GM23338 (cell line): ENCODE measurements at regions not wholly inside any gene's neighbourhood (a gene's known extent, or its start where the extent isn't known, plus 50 kb on each side); places are given as distances from the start of the nearest gene placed in this dataset.

Source experiments
- ATAC-seq: fragments of 200-7000 bp; cut with Tn5 transposase; 3 replicates; pipeline ENCODE4 v1.9.1; 2020
- DNase-seq: peaks from one replicate; pipeline ENCODE4 v3.0.0-alpha.2; 2015; ENCODE audit warnings: low spot score
- H2AFZ ChIP-seq: fragments of 200-600 bp; sonication (generic); 2 replicates; pipeline ENCODE4 v1.8.0; 2016; ENCODE audit warnings: antibody characterized with exemption, mild to moderate bottlenecking, moderate library complexity
- H3F3A ChIP-seq: fragments of 200-600 bp; sonication (generic); replicated peaks from 2 replicates; pipeline ENCODE4 v1.8.0; 2017; ENCODE audit warnings: antibody characterized with exemption, mixed run types, low read depth
- H3K27ac ChIP-seq: fragments of 200-600 bp; sonication (generic); 2 replicates; pipeline ENCODE4 v1.6.1; 2016; ENCODE audit warnings: low read depth
- H3K27me3 ChIP-seq: fragments of 200-600 bp; sonication (generic); 2 replicates; pipeline ENCODE4 v1.8.0; 2016; ENCODE audit warnings: mild to moderate bottlenecking, mixed run types, moderate library complexity; ENCODE audit not compliant: insufficient read depth
- H3K36me3 ChIP-seq: fragments of 200-600 bp; sonication (generic); 2 replicates; pipeline ENCODE4 v1.8.0; 2016; ENCODE audit warnings: mild to moderate bottlenecking; ENCODE audit not compliant: insufficient read depth
- H3K4me1 ChIP-seq: fragments of 200-600 bp; sonication (generic); 2 replicates; pipeline ENCODE4 v1.8.0; 2016; ENCODE audit warnings: mild to moderate bottlenecking, moderate library complexity; ENCODE audit not compliant: insufficient read depth
- H3K4me2 ChIP-seq: fragments of 200-600 bp; sonication (generic); 2 replicates; pipeline ENCODE4 v1.7.1; 2017; ENCODE audit warnings: mixed run types
- H3K4me3 ChIP-seq: fragments of 200-600 bp; sonication (generic); 2 replicates; pipeline ENCODE4 v1.6.1; 2016; ENCODE audit warnings: mixed run types
- H3K79me2 ChIP-seq: fragments of 200-600 bp; sonication (generic); replicated peaks from 2 replicates; pipeline ENCODE4 v1.8.0; 2017; ENCODE audit warnings: mild to moderate bottlenecking; ENCODE audit not compliant: insufficient read depth
- H3K9me2 ChIP-seq: fragments of 200-600 bp; sonication (generic); 2 replicates; pipeline ENCODE4 v1.8.0; 2017; ENCODE audit not compliant: insufficient read depth
- H4K20me1 ChIP-seq: fragments of 200-600 bp; sonication (generic); replicated peaks from 2 replicates; pipeline ENCODE4 v1.8.0; 2017; ENCODE audit warnings: mild to moderate bottlenecking; ENCODE audit not compliant: insufficient read depth
- H3K27ac Mint-ChIP-seq: 2 replicates; pipeline ENCODE4 v1.8.0; 2020; ENCODE audit warnings: inconsistent platforms, mild to moderate bottlenecking, moderate library complexity, mixed read lengths
- H3K27me3 Mint-ChIP-seq: 3 replicates; pipeline ENCODE4 v1.8.0; 2022; ENCODE audit warnings: low read depth, mild to moderate bottlenecking, moderate library complexity, mixed read lengths, inconsistent platforms; ENCODE audit not compliant: insufficient read depth, poor library complexity
- H3K36me3 Mint-ChIP-seq: 3 replicates; pipeline ENCODE4 v1.8.0; 2021; ENCODE audit warnings: low read depth, mild to moderate bottlenecking, inconsistent platforms, moderate library complexity, mixed read lengths
- H3K4me1 Mint-ChIP-seq: 3 replicates; pipeline ENCODE4 v1.8.0; 2020; ENCODE audit warnings: mild to moderate bottlenecking, inconsistent platforms, mixed read lengths
- H3K4me3 Mint-ChIP-seq: 3 replicates; pipeline ENCODE4 v1.8.0; 2021; ENCODE audit warnings: moderate library complexity, mild to moderate bottlenecking, inconsistent platforms, mixed read lengths
- H3K9me3 Mint-ChIP-seq: 3 replicates; pipeline ENCODE4 v1.8.0; 2020; ENCODE audit warnings: moderate library complexity, mild to moderate bottlenecking, inconsistent platforms, mixed read lengths
- EZH2 ChIP-seq: fragments of 200-600 bp; sonication (generic); IDR thresholded peaks from one replicate; pipeline ENCODE4 v1.8.0; 2017; ENCODE audit warnings: antibody characterized with exemption, mild to moderate bottlenecking, low read depth; ENCODE audit not compliant: unreplicated experiment
- JUNB ChIP-seq: IDR thresholded peaks from one replicate; pipeline ENCODE4 v1.6.1; 2016; ENCODE audit warnings: antibody characterized with exemption; ENCODE audit not compliant: unreplicated experiment
- NANOG ChIP-seq: IDR thresholded peaks from 2 replicates; pipeline ENCODE4 v1.6.1; 2016; ENCODE audit warnings: antibody characterized with exemption, borderline replicate concordance
- POLR2AphosphoS5 ChIP-seq: IDR thresholded peaks from 2 replicates; pipeline ENCODE4 v1.6.1; 2016; ENCODE audit warnings: antibody characterized with exemption, low read depth
- STAT1 ChIP-seq: IDR thresholded peaks from one replicate; pipeline ENCODE4 v1.6.1; 2016; ENCODE audit warnings: antibody characterized with exemption; ENCODE audit not compliant: unreplicated experiment
- ZNF331 ChIP-seq: fragments of 250-450 bp; sonication (Bioruptor Pico); IDR thresholded peaks from 2 replicates; pipeline ENCODE4 v1.5.0; 2020; ENCODE audit warnings: low read depth, mild to moderate bottlenecking, moderate library complexity
- TF ChIP-seq, protein P1 (sequence below): fragments of 250-450 bp; sonication (Bioruptor Pico); IDR thresholded peaks from 2 replicates; pipeline ENCODE4 v1.5.0; 2020; ENCODE audit warnings: mild to moderate bottlenecking, moderate library complexity
- TF ChIP-seq, protein P2 (sequence below), 2 experiments: fragments of 200-600 bp in 1 of 2; sonication (generic) in 1 of 2; conservative IDR thresholded peaks; 2 replicates each; pipeline versions ENCODE4 v1.5.1 to v1.6.1; 2016 to 2017; ENCODE audit warnings: antibody characterized with exemption in 2 of 2, low read depth in 2 of 2, mild to moderate bottlenecking in 2 of 2, moderate library complexity in 1 of 2
- TF ChIP-seq, protein P3 (sequence below): IDR thresholded peaks from 2 replicates; pipeline ENCODE4 v1.6.1; 2016; ENCODE audit warnings: antibody characterized with exemption

DNA sequence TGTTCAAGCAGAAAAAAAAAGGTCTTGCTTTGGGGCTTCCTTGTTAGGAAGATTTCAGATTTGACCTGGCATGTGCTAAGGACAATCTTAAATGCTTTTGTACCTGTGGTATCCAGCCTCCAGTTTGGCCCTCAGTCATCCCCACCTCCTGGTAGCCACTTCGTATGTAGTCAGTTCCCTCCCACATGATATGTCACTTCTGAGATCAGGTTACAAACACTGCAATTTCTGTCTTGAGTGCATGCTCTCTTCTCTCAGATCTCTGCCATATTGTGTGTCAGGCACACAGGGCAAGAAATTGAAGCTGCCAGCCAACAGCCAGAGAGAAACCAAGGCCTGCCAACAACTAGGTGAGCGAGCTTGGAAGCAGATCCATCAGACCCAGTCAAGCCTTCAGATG, 60.3 kb upstream of the STARD13 start (continued):
- TF ChIP-seq, protein P1, sequence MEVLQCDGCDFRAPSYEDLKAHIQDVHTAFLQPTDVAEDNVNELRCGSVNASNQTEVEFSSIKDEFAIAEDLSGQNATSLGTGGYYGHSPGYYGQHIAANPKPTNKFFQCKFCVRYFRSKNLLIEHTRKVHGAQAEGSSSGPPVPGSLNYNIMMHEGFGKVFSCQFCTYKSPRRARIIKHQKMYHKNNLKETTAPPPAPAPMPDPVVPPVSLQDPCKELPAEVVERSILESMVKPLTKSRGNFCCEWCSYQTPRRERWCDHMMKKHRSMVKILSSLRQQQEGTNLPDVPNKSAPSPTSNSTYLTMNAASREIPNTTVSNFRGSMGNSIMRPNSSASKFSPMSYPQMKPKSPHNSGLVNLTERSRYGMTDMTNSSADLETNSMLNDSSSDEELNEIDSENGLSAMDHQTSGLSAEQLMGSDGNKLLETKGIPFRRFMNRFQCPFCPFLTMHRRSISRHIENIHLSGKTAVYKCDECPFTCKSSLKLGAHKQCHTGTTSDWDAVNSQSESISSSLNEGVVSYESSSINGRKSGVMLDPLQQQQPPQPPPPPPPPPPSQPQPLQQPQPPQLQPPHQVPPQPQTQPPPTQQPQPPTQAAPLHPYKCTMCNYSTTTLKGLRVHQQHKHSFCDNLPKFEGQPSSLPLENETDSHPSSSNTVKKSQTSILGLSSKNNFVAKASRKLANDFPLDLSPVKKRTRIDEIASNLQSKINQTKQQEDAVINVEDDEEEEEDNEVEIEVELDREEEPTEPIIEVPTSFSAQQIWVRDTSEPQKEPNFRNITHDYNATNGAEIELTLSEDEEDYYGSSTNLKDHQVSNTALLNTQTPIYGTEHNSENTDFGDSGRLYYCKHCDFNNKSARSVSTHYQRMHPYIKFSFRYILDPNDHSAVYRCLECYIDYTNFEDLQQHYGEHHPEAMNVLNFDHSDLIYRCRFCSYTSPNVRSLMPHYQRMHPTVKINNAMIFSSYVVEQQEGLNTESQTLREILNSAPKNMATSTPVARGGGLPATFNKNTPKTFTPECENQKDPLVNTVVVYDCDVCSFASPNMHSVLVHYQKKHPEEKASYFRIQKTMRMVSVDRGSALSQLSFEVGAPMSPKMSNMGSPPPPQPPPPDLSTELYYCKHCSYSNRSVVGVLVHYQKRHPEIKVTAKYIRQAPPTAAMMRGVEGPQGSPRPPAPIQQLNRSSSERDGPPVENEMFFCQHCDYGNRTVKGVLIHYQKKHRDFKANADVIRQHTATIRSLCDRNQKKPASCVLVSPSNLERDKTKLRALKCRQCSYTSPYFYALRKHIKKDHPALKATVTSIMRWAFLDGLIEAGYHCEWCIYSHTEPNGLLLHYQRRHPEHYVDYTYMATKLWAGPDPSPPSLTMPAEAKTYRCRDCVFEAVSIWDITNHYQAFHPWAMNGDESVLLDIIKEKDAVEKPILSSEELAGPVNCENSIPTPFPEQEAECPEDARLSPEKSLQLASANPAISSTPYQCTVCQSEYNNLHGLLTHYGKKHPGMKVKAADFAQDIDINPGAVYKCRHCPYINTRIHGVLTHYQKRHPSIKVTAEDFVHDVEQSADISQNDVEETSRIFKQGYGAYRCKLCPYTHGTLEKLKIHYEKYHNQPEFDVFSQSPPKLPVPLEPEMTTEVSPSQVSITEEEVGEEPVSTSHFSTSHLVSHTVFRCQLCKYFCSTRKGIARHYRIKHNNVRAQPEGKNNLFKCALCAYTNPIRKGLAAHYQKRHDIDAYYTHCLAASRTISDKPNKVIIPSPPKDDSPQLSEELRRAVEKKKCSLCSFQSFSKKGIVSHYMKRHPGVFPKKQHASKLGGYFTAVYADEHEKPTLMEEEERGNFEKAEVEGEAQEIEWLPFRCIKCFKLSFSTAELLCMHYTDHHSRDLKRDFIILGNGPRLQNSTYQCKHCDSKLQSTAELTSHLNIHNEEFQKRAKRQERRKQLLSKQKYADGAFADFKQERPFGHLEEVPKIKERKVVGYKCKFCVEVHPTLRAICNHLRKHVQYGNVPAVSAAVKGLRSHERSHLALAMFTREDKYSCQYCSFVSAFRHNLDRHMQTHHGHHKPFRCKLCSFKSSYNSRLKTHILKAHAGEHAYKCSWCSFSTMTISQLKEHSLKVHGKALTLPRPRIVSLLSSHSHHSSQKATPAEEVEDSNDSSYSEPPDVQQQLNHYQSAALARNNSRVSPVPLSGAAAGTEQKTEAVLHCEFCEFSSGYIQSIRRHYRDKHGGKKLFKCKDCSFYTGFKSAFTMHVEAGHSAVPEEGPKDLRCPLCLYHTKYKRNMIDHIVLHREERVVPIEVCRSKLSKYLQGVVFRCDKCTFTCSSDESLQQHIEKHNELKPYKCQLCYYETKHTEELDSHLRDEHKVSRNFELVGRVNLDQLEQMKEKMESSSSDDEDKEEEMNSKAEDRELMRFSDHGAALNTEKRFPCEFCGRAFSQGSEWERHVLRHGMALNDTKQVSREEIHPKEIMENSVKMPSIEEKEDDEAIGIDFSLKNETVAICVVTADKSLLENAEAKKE (CRISPR knock-in tag) = no peak
- TF ChIP-seq POLR2AphosphoS5 (no peak), EZH2 (no peak), STAT1 (no peak)
- TF ChIP-seq, protein P2, sequence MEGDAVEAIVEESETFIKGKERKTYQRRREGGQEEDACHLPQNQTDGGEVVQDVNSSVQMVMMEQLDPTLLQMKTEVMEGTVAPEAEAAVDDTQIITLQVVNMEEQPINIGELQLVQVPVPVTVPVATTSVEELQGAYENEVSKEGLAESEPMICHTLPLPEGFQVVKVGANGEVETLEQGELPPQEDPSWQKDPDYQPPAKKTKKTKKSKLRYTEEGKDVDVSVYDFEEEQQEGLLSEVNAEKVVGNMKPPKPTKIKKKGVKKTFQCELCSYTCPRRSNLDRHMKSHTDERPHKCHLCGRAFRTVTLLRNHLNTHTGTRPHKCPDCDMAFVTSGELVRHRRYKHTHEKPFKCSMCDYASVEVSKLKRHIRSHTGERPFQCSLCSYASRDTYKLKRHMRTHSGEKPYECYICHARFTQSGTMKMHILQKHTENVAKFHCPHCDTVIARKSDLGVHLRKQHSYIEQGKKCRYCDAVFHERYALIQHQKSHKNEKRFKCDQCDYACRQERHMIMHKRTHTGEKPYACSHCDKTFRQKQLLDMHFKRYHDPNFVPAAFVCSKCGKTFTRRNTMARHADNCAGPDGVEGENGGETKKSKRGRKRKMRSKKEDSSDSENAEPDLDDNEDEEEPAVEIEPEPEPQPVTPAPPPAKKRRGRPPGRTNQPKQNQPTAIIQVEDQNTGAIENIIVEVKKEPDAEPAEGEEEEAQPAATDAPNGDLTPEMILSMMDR (conservative IDR thresholded peaks at IDR 0.05; ENCODE audit: low read depth in 2 of 2) = no peak

DNA sequence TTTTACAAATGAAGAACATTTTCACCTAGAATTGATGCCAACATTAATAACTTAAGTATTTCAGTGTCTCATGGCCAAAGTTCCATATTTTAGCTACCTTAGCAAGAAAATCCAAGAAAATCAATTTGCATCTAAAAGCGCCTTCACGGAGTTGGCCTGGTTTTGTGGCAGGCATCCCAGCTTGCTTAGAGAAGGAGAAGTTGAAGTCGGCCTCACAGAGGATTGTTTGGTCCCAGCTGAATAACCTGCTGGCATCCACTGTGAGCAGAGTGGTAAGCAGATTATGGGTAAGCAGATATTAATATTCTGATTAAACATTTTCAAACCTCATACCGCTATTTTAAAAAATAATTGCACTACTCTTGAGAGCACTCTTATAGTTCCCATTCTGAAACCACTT, 62.3 kb upstream of the STARD13 start:
- H4K20me1 ChIP-seq = no peaks in the 10 kb centered on the region
- peaks cover 11% of the 10 kb centered on the region; the same call in 1 of the 2 replicates for H3K4me1 ChIP-seq
- H3K4me2 ChIP-seq = no peak overlapping the region
- H3K36me3 ChIP-seq = no peaks in the 10 kb centered on the region
- H3K4me3 ChIP-seq = no peak overlapping the region
- DNase-seq = no peak
- Mint-ChIP-seq H3K27ac (no peak overlapping the region), H3K27me3 (peaks cover 16% of the 10 kb centered on the region), H3K4me3 (no peak overlapping the region), H3K36me3 (no peaks in the 10 kb centered on the region; the same call in 2 of the 3 replicates), H3K9me3 (peaks cover 3% of the 10 kb centered on the region; the same call in 2 of the 3 replicates), H3K4me1 (peaks cover 14% of the 10 kb centered on the region)
- ATAC-seq = no peak
- no peaks in the 10 kb centered on the region for H3K79me2 ChIP-seq
- H3K9me2 ChIP-seq = peaks cover 3% of the 10 kb centered on the region; the same call in 1 of the 2 replicates
- peaks cover 31% of the 10 kb centered on the region for H3K27me3 ChIP-seq
- H3K27ac ChIP-seq = no peak overlapping the region
- H2AFZ ChIP-seq = no peak overlapping the region
- no peaks in the 10 kb centered on the region for H3F3A ChIP-seq
- TF ChIP-seq JUNB = no peak
- TF ChIP-seq ZNF331 (CRISPR knock-in tag) = no peak
- TF ChIP-seq NANOG = no peak
- TF ChIP-seq POLR2AphosphoS5 = no peak
- TF ChIP-seq, protein P3, sequence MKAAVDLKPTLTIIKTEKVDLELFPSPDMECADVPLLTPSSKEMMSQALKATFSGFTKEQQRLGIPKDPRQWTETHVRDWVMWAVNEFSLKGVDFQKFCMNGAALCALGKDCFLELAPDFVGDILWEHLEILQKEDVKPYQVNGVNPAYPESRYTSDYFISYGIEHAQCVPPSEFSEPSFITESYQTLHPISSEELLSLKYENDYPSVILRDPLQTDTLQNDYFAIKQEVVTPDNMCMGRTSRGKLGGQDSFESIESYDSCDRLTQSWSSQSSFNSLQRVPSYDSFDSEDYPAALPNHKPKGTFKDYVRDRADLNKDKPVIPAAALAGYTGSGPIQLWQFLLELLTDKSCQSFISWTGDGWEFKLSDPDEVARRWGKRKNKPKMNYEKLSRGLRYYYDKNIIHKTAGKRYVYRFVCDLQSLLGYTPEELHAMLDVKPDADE = no peak
- no peak for TF ChIP-seq STAT1
